ENCODE measurements at regions not wholly inside any gene's neighbourhood (a gene's known extent, or its start where the extent isn't known, plus 50 kb on each side); places are given as distances from the start of the nearest gene placed in this dataset.

GRCh38 chr14:97120204-97120603, 323.0 kb downstream of the VRK1 start:
- ChIA-PET CTCF (interaction anchor here (0.9 to 1.2 kb wide), 2 partner anchors 35 to 57 kb away, joined by 3 to 4 read pairs; no protein-coding TSS in a partner anchor), POLR2A (no interaction called here)
- Mint-ChIP-seq H3K9me3 (no peaks in the 10 kb centered on the region), H3K27me3 (ENCODE audit: low read depth) (no peaks in the 10 kb centered on the region; the same call in 1 of the 2 replicates), H3K4me3 (no peak overlapping the region), H3K36me3 (no peaks in the 10 kb centered on the region), H3K27ac (no peak overlapping the region), H3K4me1 (peaks cover 5% of the 10 kb centered on the region)
- ATAC-seq (no peak), DNase-seq (ENCODE audit: low spot score) (no peak)
- no peak for TF ChIP-seq EMX1 (CRISPR knock-in tag; IDR thresholded peaks at IDR 0.05)
- no peak for TF ChIP-seq SMAD4 (CRISPR knock-in tag; IDR thresholded peaks at IDR 0.05)
- TF ChIP-seq, protein P1, sequence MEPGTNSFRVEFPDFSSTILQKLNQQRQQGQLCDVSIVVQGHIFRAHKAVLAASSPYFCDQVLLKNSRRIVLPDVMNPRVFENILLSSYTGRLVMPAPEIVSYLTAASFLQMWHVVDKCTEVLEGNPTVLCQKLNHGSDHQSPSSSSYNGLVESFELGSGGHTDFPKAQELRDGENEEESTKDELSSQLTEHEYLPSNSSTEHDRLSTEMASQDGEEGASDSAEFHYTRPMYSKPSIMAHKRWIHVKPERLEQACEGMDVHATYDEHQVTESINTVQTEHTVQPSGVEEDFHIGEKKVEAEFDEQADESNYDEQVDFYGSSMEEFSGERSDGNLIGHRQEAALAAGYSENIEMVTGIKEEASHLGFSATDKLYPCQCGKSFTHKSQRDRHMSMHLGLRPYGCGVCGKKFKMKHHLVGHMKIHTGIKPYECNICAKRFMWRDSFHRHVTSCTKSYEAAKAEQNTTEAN (CRISPR knock-in tag; IDR thresholded peaks at IDR 0.05), result no peak
- no peak for TF ChIP-seq GRHL2 (CRISPR knock-in tag; IDR thresholded peaks at IDR 0.05; ENCODE audit: insufficient replicate concordance, severe bottlenecking)
- no peak for TF ChIP-seq MYBL2 (CRISPR knock-in tag; IDR thresholded peaks at IDR 0.05)
- TF ChIP-seq CDX4 (CRISPR knock-in tag; IDR thresholded peaks at IDR 0.05; ENCODE audit: borderline replicate concordance), result no peak
- TF ChIP-seq ARID4B (CRISPR knock-in tag; IDR thresholded peaks at IDR 0.05; ENCODE audit: borderline replicate concordance), result no peak
- TF ChIP-seq OVOL2 (CRISPR knock-in tag; IDR thresholded peaks at IDR 0.05; ENCODE audit: borderline replicate concordance), result no peak
- TF ChIP-seq ZBTB21 (CRISPR knock-in tag; IDR thresholded peaks at IDR 0.05; ENCODE audit: borderline replicate concordance), result no peak
- no peak for TF ChIP-seq ATF1 (CRISPR knock-in tag; IDR thresholded peaks at IDR 0.05)
- no peak for TF ChIP-seq FOXK1 (CRISPR knock-in tag; IDR thresholded peaks at IDR 0.05)
- TF ChIP-seq, protein P2, sequence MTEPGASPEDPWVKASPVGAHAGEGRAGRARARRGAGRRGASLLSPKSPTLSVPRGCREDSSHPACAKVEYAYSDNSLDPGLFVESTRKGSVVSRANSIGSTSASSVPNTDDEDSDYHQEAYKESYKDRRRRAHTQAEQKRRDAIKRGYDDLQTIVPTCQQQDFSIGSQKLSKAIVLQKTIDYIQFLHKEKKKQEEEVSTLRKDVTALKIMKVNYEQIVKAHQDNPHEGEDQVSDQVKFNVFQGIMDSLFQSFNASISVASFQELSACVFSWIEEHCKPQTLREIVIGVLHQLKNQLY (CRISPR knock-in tag; IDR thresholded peaks at IDR 0.05), result no peak
- no peak for TF ChIP-seq JAZF1 (CRISPR knock-in tag; IDR thresholded peaks at IDR 0.05)
- TF ChIP-seq NR2C2 (CRISPR knock-in tag; IDR thresholded peaks at IDR 0.05), result no peak
- TF ChIP-seq, protein P3, sequence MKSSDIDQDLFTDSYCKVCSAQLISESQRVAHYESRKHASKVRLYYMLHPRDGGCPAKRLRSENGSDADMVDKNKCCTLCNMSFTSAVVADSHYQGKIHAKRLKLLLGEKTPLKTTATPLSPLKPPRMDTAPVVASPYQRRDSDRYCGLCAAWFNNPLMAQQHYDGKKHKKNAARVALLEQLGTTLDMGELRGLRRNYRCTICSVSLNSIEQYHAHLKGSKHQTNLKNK (CRISPR knock-in tag; IDR thresholded peaks at IDR 0.05), result no peak
- TF ChIP-seq ERG (CRISPR knock-in tag; IDR thresholded peaks at IDR 0.05), result no peak
- no peak for TF ChIP-seq ZNF138 (CRISPR knock-in tag; conservative IDR thresholded peaks at IDR 0.05)
- TF ChIP-seq TEAD4 (CRISPR knock-in tag; IDR thresholded peaks at IDR 0.05), result no peak
- TF ChIP-seq ZSCAN18 (CRISPR knock-in tag; IDR thresholded peaks at IDR 0.05), result no peak
- TF ChIP-seq IRF2 (CRISPR knock-in tag; IDR thresholded peaks at IDR 0.05; ENCODE audit: borderline replicate concordance, low read depth), result no peak

Data from WTC11 (cell line).